ENCODE measurements at regions not wholly inside any gene's neighbourhood (a gene's known extent, or its start where the extent isn't known, plus 50 kb on each side); places are given as distances from the start of the nearest gene placed in this dataset.

DNA sequence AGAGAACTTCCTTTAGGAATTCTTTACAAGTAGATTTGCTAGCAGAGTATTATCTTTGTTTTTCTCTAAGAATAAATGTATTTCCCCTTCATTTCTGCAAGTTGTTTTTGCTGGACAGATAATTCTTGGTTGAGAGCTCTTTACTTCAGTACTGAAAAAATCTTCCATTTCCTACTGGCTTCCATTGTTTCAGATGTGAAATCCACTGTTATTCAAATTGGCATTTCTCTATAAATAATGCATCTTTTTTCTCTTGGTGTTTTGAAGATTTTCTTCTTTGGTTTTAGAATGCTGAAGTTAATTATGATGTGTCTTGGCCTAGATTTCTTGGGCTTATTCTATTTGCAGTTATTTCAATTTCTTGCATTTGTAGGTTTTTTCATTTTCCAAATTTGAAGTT is 270.0 kb upstream of the GYPC start:
- H3K27ac ChIP-seq (ENCODE audit: low read depth in 2 of 2, low read length in 2 of 2) = no peak overlapping the region
- intact Hi-C loops (cut with DNase I) = no loop called here
- DNase-seq (no peak), FAIRE-seq (no peak)
- H3K36me3 ChIP-seq (ENCODE audit: control insufficient read depth in 2 of 3, insufficient read depth in 3 of 3, low read length in 3 of 3) = no peaks in the 10 kb centered on the region
- H3K4me3 ChIP-seq (ENCODE audit: low read length in 3 of 3) = no peak overlapping the region
- H3K9ac ChIP-seq (ENCODE audit: low read length in 3 of 3) = no peak overlapping the region
- TF ChIP-seq, protein P1, sequence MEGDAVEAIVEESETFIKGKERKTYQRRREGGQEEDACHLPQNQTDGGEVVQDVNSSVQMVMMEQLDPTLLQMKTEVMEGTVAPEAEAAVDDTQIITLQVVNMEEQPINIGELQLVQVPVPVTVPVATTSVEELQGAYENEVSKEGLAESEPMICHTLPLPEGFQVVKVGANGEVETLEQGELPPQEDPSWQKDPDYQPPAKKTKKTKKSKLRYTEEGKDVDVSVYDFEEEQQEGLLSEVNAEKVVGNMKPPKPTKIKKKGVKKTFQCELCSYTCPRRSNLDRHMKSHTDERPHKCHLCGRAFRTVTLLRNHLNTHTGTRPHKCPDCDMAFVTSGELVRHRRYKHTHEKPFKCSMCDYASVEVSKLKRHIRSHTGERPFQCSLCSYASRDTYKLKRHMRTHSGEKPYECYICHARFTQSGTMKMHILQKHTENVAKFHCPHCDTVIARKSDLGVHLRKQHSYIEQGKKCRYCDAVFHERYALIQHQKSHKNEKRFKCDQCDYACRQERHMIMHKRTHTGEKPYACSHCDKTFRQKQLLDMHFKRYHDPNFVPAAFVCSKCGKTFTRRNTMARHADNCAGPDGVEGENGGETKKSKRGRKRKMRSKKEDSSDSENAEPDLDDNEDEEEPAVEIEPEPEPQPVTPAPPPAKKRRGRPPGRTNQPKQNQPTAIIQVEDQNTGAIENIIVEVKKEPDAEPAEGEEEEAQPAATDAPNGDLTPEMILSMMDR (IDR thresholded peaks at IDR 0.05; ENCODE audit: borderline replicate concordance, extremely low read depth, insufficient read depth) = no peak
- no peaks in the 10 kb centered on the region for H3K27me3 ChIP-seq (ENCODE audit: control insufficient read depth, insufficient read depth, low read length)
- H3K9me3 ChIP-seq (ENCODE audit: control insufficient read depth in 2 of 3, insufficient read depth in 1 of 3, low read length in 3 of 3) = peaks cover 0 to 14% (median 0%) of the 10 kb centered on the region in 3 donors
- H3K4me1 ChIP-seq (ENCODE audit: control insufficient read depth in 2 of 3, insufficient read depth in 2 of 3, low read depth in 1 of 3, low read length in 3 of 3) = no peaks in the 10 kb centered on the region

DNA sequence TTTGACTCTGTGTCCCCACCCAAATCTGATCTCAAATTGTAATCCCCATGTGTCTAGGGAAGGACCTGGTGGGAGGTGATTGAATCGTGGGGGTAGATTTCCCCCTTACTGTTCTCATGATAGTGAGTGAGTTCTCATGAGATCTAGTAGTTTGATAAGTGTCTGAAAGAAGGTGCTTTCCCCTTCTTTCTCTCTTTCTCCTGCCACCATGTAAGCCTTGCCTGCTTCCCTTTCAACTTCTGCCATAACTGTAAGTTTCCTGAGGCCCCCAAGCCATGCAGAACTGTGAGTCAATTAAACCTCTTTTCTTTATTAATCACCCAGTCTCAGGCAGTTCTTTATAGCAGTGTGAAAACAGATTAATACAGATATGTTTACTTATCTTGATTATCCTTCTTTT is 266.5 kb upstream of the GYPC start:
- Histone ChIP-seq H3K4me3 (ENCODE audit: low read length in 3 of 3) (no peak overlapping the region), H3K27me3 (ENCODE audit: control insufficient read depth, insufficient read depth, low read length) (no peaks in the 10 kb centered on the region), H3K36me3 (ENCODE audit: control insufficient read depth in 2 of 3, insufficient read depth in 3 of 3, low read length in 3 of 3) (no peaks in the 10 kb centered on the region), H3K27ac (ENCODE audit: low read depth in 2 of 2, low read length in 2 of 2) (no peak overlapping the region), H3K9ac (ENCODE audit: low read length in 3 of 3) (no peak overlapping the region), H3K4me1 (ENCODE audit: control insufficient read depth in 2 of 3, insufficient read depth in 2 of 3, low read depth in 1 of 3, low read length in 3 of 3) (no peaks in the 10 kb centered on the region), H3K9me3 (ENCODE audit: control insufficient read depth in 2 of 3, insufficient read depth in 1 of 3, low read length in 3 of 3) (peaks cover 0 to 14% (median 0%) of the 10 kb centered on the region in 3 donors)
- FAIRE-seq = no peak
- no peak for DNase-seq
- intact Hi-C loops (cut with DNase I) = no loop called here
- TF ChIP-seq, protein P1 (IDR thresholded peaks at IDR 0.05; ENCODE audit: borderline replicate concordance, extremely low read depth, insufficient read depth) = no peak

DNA sequence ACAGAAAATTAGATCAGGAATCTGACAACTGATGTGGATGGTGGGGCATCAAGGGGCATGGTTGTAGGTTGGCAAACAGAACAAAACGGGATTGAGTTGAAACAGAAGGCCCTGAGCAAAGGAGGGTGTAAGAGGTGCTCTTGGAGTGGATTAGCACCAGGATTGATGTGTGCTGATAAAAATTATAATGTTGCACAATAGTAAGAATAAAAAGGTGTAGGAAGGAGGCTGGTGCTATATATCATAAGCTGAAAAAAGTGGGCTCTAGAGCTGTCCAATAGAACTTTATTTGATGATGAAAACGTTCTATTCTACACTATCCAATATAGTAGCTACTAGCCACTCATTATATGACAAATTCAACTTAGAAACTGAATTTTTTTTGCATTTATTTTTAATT is 263.1 kb upstream of the GYPC start:
- Histone ChIP-seq H3K36me3 (ENCODE audit: control insufficient read depth in 2 of 3, insufficient read depth in 3 of 3, low read length in 3 of 3) (no peaks in the 10 kb centered on the region), H3K9ac (ENCODE audit: low read length in 3 of 3) (no peak overlapping the region), H3K9me3 (ENCODE audit: control insufficient read depth in 2 of 3, insufficient read depth in 1 of 3, low read length in 3 of 3) (peaks cover 0 to 4% (median 0%) of the 10 kb centered on the region in 3 donors), H3K4me1 (ENCODE audit: control insufficient read depth in 2 of 3, insufficient read depth in 2 of 3, low read depth in 1 of 3, low read length in 3 of 3) (no peaks in the 10 kb centered on the region), H3K27me3 (ENCODE audit: control insufficient read depth, insufficient read depth, low read length) (no peaks in the 10 kb centered on the region), H3K4me3 (ENCODE audit: low read length in 3 of 3) (no peak overlapping the region), H3K27ac (ENCODE audit: low read depth in 2 of 2, low read length in 2 of 2) (no peak overlapping the region)
- intact Hi-C loops (cut with DNase I) = no loop called here
- TF ChIP-seq, protein P1 (IDR thresholded peaks at IDR 0.05; ENCODE audit: borderline replicate concordance, extremely low read depth, insufficient read depth) = no peak
- FAIRE-seq (no peak), DNase-seq (no peak)

DNA sequence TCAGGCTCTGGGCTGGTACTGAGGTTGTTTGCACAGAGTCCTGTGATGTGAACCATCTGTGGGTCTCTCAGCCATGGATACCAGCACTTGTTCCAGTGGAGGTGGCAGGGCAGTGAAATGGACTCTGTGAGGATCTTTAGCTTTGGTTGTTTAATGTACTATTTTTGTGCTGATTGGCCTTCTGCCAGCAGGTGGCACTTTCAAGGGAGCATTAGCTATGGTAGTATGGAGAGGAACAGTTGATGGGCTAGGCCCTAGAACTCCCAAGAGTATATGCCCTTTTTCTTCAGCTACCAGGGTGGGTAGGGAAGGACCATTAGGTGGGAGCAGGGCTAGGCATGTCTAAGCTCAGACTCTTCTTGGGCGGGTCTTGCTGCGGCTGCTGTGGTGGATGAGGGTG is 257.0 kb upstream of the GYPC start:
- Histone ChIP-seq H3K36me3 (ENCODE audit: control insufficient read depth in 2 of 3, insufficient read depth in 3 of 3, low read length in 3 of 3) (no peaks in the 10 kb centered on the region), H3K27ac (ENCODE audit: low read depth in 2 of 2, low read length in 2 of 2) (no peak overlapping the region), H3K27me3 (ENCODE audit: control insufficient read depth, insufficient read depth, low read length) (no peaks in the 10 kb centered on the region), H3K9ac (ENCODE audit: low read length in 3 of 3) (no peak overlapping the region), H3K4me3 (ENCODE audit: low read length in 3 of 3) (no peak overlapping the region), H3K4me1 (ENCODE audit: control insufficient read depth in 2 of 3, insufficient read depth in 2 of 3, low read depth in 1 of 3, low read length in 3 of 3) (no peaks in the 10 kb centered on the region), H3K9me3 (ENCODE audit: control insufficient read depth in 2 of 3, insufficient read depth in 1 of 3, low read length in 3 of 3) (no peaks in the 10 kb centered on the region)
- TF ChIP-seq, protein P1 (IDR thresholded peaks at IDR 0.05; ENCODE audit: borderline replicate concordance, extremely low read depth, insufficient read depth) = no peak
- DNase-seq (no peak), FAIRE-seq (no peak)
- intact Hi-C loops (cut with DNase I) = no loop called here
